ENCODE measurements at regions not wholly inside any gene's neighbourhood (a gene's known extent, or its start where the extent isn't known, plus 50 kb on each side); places are given as distances from the start of the nearest gene placed in this dataset.
"Not testable (repeated sequence)": the region's sequence is repeated elsewhere in the genome, so short reads cannot be mapped to it uniquely, and the experiment has no call there.

DNA sequence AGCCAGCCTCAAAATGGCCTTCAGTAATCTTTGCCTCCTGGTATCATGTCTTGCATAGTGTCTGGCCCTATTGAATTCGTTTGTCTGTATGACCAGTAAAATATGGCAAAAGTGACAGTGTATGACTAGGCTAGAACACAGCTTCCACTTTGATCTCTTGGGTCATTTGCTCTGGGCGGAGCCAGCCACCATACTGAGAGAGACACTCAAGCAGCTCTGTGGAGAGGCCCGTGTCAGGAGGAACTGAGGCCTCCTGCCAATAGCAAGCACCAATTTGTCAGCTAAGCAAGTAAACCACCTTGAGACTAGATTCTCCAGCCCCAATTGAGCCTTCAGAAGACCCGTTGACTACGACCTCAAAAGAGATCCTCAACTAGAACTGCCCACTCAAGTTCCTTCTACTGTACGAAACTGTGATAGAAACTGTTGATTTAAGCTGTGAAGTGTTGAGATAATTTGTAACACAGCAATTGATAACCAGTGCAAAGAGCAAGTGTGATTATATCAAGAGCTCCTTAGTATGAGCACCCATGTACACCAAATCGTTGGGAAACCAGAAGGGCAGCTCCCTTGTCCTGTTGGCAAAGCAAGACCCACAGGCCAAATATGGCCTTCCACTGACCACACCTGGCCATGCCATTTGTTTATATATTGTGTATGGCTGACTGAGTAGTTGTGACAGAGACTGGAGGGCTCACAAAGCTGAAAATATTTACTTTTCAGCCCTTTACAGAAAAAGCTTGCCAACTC is 52.7 kb upstream of the SERBP1 start:
- DNase-seq: no peak

- no peak for DNase-seq
Measured at GRCh38 chr1:67484492-67484891, 54.3 kb upstream of the SERBP1 start.

GRCh38 chr1:67485046-67485811 is 55.0 kb upstream of the SERBP1 start:
- no peak for DNase-seq

- DNase-seq: no peak
Measured at GRCh38 chr1:67489643-67490042, 59.4 kb upstream of the SERBP1 start.

DNA sequence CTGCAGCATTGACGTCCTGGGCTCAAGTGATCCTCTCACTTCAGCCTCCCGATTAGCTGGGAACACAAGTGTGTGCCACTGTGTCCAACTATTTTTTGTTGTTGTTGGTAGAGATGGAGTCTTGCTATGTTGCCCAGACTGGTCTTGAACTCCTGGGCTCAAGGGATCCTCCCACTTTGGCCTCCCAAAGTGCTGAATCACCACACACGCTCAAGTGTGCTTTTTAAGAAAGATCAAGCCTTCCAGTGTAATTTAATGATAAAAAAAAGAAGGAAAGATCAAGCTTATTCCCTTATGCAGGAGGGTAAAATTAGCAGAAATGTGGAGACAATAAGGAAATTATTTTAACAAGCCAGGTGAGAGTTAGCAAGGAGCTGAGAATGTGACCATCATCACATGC is 61.1 kb upstream of the SERBP1 start:
- DNase-seq: no peak

DNA sequence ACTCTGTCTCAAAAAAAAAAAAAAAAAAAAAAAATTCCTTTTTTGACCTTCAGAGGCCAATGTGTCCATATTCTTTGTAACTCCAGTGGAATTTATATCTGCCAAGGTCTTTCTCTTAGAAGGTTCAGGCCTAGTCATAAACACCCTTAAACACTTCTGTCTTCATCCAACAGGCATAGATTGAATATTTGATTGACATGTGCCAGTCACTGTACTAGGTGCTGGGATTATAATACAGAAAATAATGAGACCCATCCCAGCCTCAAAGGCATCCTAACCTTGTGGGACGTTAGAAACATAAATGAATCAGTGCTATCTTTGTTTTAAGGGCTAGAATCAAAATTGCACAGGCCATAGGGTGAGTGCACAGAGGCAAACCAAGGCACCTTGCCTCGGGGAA is 62.9 kb upstream of the SERBP1 start:
- DNase-seq: no peak

DNA sequence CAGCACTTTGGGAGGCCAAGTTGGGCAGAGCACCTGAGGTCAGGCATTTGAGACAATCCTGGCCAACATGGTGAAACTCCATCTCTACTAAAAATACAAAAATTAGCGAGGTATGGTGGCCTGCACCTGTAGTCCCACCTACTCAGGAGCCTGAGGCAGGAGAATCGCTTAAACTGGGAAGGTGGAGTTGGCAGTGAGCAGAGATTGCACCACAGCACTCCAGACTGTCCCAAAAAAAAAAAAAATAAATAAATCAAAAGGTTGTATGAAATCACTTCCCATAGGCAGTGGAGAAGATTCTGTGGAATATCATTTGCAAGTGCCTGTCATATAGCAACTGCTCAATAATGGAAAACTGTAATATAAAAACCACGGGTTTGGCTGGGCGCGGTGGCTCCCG is 65.1 kb upstream of the SERBP1 start:
- DNase-seq: no peak

- no peak for DNase-seq
Measured at GRCh38 chr1:67496329-67496728, 66.1 kb upstream of the SERBP1 start.

DNA sequence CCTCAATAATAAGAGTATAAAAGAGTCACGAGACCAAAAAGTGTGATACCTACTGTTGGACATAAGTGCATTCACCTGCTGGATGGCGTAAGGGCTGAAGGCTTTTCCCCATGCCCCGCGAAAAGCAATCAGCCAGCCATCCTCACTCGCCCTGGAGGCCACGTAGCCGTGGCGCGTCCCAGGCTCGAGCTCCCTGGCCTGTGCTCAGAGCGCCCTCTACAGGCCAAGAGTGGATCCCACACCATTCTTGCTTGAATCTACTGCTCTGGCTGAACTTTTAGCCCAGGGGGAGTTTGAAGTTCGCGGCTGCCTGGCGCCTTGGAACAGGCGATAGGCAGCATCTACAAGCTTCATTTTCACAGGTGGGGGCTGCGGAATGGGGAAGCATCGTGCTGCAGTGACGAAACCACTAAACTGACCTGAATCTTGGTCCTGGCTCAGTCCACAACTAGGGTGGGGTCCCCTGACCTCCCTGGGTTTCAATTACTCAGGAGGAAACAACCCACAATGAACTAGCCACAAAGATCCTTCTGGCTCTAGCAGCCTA is 70.3 kb upstream of the SERBP1 start:
- DNase-seq: peak; percentile 84

DNA sequence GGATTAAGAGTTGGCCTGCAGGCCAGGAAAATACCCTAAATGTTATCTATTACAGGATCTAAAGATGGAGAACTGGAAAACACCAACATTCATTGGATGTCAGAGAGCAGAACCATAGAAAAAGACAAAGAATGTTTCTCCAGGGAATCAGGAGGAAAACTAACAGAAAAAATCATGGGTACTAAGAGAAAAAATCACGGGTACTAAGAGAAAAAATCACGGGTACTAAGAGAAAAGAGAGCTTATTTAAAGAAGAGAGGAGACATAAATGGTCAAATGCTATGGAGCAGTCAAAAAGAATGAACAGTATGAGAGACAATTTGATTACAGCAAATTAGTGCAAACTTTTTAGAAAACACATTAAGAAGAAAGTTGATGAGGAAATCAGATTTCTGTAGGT is 73.8 kb upstream of the SERBP1 start:
- DNase-seq: no peak

DNA sequence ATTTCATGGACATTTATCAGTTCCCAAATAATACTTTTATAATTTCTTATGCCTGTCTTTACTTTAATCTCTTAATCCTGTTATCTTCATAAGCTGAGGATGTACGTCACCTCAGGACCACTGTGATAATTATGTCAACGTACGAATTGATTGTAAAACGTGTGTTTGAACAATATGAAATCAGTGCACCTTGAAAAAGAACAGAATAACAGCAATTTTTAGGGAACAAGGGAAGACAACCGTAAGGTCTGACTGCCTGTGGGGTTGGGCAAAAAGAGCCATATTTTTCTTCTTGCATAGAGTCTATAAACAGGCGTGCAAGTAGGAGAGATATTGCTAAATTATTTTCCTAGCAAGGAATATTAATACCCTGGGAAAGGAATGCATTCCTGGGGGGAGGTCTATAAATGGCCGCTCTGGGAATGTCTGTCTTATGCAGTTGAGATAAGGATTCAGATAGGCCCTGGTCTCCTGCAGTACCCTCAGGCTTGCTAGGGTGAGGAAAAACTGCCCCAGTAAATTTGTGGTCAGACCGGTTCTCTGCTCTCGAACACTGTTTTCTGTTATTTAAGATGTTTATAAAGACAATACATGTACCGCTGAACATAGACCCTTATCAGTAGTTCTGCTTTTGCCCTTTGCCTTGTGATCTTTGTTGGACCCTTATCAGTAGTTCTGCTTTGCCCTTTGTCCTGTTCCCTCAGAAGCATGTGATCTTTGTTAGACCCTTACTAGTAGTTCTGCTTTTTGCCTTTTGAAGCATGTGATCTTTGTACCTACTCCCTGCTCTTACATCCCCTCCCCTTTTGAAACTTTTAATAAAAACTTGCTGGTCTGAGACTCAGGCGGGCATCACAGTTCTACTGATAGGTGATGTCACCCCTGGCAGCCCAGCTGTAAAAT is 83.4 kb upstream of the SERBP1 start:
- DNase-seq: not testable (repeated sequence)

DNA sequence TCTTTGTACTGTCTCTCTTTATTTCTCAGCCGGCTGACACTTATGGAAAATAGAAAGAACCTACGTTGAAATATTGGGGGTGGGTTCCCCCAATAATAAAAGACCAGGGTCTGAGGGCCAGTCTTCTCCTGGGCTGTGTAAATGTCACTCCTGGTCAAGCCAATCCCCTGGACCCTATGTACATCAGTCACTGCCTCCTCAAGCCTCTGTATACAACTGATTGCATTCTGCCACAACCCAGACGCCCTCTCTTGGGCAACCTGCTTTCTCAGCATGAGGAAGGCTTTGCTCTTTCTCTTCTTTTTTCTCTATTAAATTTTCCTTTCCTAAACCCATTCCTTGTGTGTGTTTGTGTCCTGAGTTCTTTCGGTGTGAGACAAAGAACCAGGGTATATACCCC is 84.1 kb upstream of the SERBP1 start:
- DNase-seq: no peak

- no peak for DNase-seq
Measured at GRCh38 chr1:67514786-67515185, 84.6 kb upstream of the SERBP1 start.

DNA sequence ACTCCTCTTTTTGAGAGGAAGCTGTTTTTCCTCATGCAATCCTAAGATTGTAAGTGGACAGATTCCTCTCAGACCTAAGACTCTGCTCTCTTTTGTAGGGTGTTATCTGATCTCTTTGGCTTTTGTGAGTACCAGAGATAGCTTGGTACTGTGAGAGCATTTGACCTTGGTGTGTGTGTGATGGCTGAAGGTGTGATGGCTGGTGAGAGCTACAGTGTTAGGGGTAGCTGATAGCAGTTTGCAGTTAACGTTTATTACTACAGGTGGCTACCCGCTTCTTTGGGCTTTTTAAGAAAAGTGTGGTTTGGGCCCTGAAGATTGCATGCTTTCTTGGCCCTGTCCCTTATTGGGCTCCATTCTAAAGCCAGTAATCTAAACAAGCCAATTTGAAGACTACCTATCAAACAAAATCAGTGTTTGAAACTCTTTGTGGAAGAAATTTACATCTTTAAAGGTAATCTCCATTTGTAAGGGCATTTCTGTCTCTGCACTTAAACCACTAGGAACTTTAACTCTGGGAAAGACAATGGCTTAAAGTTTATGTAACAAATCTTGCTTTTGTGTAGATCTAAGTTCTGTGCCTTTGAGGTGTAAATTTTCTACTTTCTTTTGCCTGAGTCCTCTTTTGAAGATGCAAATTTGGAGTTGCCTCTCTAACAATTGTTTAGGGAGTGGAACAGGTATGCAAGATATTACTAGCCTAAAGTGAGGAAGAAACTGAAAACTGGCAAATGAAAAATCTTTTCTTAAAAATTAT is 85.3 kb upstream of the SERBP1 start:
- no peak for DNase-seq

- no peak for DNase-seq
Measured at GRCh38 chr1:67517046-67517445, 86.8 kb upstream of the SERBP1 start.

- DNase-seq: no peak
Measured at GRCh38 chr1:67522001-67522441, 91.8 kb upstream of the SERBP1 start.

- DNase-seq: no peak
Measured at GRCh38 chr1:67522793-67523192, 92.6 kb upstream of the SERBP1 start.

GRCh38 chr1:67524143-67525052 is 94.2 kb upstream of the SERBP1 start:
- no peak for DNase-seq

- DNase-seq: no peak
Measured at GRCh38 chr1:67525053-67525760, 95.0 kb upstream of the SERBP1 start.

DNA sequence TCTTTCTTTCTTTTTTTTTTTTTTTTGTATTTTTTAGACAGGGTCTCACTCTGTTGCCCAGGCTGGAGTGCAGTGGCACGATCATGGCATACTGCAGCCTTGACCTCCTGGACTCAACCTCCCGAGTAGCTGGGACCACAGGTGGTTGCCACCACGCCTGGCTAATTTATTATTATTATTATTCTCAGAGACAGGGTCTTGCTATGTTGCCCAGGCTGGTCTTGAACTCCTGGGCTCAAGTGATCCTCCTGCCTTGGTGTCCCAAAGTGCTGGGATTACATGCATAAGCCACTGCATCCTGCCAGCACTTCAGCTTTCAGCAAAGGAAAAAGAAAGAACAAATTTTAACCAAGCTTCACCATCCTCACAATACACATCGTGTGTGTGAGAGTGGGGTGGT is 97.9 kb upstream of the SERBP1 start:
- DNase-seq: no peak

- no peak for DNase-seq
Measured at GRCh38 chr1:67530071-67530470, 99.9 kb upstream of the SERBP1 start.
